Cardiac muscle cell (in vitro differentiated cells and primary cell): ENCODE measurements at regions not wholly inside any gene's neighbourhood (a gene's known extent, or its start where the extent isn't known, plus 50 kb on each side); places are given as distances from the start of the nearest gene placed in this dataset.

Experiments used
- DNase-seq, 2 donors: peaks; one replicate each; pipeline versions ENCODE4 v3.0.0 to v3.0.0-alpha.2; 2010 to 2017; ENCODE audit warnings: low read depth in 1 of 2, low spot score in 1 of 2
- H3K27ac ChIP-seq: fragments of 200-600 bp; sonication (generic); 2 replicates; pipeline ENCODE4 v1.5.1; 2016
- H3K27me3 ChIP-seq: fragments of 200-600 bp; sonication (generic); 2 replicates; pipeline ENCODE4 v1.6.0; 2016; ENCODE audit warnings: control low read depth
- H3K36me3 ChIP-seq: fragments of 200-600 bp; sonication (generic); 2 replicates; pipeline ENCODE4 v1.5.1; 2016; ENCODE audit warnings: control low read depth
- H3K4me1 ChIP-seq: fragments of 200-600 bp; sonication (generic); 2 replicates; pipeline ENCODE4 v1.8.1; 2017; ENCODE audit warnings: low read depth, mild to moderate bottlenecking, mixed run types
- H3K4me3 ChIP-seq: fragments of 200-600 bp; sonication (generic); 2 replicates; pipeline ENCODE4 v1.5.1; 2016; ENCODE audit warnings: mild to moderate bottlenecking
- H3K9me3 ChIP-seq: fragments of 200-600 bp; sonication (generic); 2 replicates; pipeline ENCODE4 v1.5.1; 2017; ENCODE audit warnings: low read depth, mild to moderate bottlenecking, control low read depth
- CTCF ChIP-seq: IDR thresholded peaks from 2 replicates; pipeline ENCODE4 v1.5.1; 2012; ENCODE audit warnings: low read depth, mild to moderate bottlenecking, low read length

DNA sequence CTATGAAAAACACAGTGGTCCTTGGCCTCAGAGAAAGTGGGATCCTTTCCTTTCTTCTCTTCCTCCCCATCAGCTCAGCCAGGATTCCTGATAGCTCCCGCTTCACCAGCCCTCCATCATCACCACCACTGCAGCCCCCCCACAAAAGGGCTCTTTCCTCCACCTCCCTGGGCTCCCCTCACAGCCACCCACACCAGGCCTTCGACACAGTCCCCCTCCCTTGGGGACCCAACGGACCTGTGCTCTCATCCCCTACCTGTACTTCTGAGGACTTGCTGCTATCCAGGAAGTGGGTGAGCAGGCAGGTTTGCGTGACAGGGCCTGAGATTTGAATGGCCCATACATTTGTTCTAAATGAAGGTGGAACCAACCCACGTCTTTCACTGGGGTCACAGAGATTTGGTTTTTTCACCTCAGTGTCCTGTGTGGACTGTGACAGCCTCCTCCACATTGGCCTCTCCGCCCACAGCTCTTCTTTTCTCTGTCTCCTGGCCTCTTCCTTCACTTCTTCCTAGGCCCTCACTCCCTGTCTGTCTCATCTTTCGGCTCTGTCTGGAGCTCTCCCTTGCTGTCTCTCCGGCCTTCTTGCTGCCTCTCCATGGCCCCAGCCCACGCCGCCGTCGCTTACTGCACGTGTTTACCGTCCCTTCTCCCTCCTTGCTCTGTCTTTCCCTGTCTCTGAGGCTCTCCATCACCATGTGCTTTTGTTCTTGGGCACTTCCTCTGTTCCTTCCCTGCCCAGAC is 238.6 kb downstream of the FOXD2 start:
- Histone ChIP-seq H3K4me3 (no peak overlapping the region), H3K9me3 (no peaks in the 10 kb centered on the region), H3K36me3 (no peaks in the 10 kb centered on the region), H3K27ac (no peak overlapping the region), H3K4me1 (peaks cover 5% of the 10 kb centered on the region), H3K27me3 (no peaks in the 10 kb centered on the region)
- no peak for TF ChIP-seq CTCF
- DNase-seq: no peak

DNA sequence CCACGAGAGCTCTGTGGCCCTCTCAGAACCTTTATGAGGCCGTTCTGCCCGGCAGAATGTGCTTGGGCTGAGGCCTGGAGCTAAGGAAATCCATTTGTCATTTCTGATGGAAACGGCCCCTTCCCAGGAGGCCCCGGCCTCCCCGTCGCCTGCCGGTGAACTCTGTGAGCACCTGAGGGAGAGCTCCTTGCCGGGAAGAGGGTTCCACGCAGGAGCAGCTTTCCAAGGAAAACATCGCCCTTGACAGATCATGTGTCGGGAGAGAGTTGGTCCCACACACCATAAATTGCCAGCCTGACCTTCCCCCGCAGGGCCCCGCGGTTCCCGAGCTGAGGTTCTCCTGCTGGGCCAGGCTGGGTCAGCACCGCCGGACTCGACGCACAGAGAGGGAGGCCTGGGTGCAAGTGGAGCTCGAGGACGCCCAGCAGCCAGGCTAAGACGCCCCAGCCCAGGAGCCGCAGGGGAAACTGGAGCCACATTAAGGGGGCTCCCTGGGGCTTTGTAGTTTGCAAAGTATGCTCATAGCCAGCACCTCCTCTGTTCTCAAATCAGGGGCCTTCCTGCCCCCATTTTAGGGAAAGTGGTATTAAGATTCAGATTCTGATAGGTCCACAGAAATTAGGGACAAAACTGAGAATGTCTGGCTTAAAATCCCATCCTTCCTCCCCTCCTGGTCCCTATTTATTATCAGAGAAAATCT is 239.5 kb downstream of the FOXD2 start:
- no peak for DNase-seq
- Histone ChIP-seq H3K9me3 (no peaks in the 10 kb centered on the region), H3K4me3 (no peak overlapping the region), H3K36me3 (no peaks in the 10 kb centered on the region), H3K27me3 (no peaks in the 10 kb centered on the region), H3K4me1 (peaks cover 5% of the 10 kb centered on the region), H3K27ac (no peak overlapping the region)
- TF ChIP-seq CTCF: no peak

- Histone ChIP-seq H3K4me1 (peaks cover 5% of the 10 kb centered on the region), H3K36me3 (no peaks in the 10 kb centered on the region), H3K27ac (no peak overlapping the region), H3K9me3 (no peaks in the 10 kb centered on the region), H3K27me3 (no peaks in the 10 kb centered on the region), H3K4me3 (no peak overlapping the region)
- DNase-seq: no peak
- TF ChIP-seq CTCF: no peak
Measured at GRCh38 chr1:47678464-47678980, 240.7 kb downstream of the FOXD2 start.

- H3K27ac ChIP-seq: no peak overlapping the region
- H3K4me1 ChIP-seq: peaks cover 5% of the 10 kb centered on the region
- H3K4me3 ChIP-seq: no peak overlapping the region
- TF ChIP-seq CTCF: no peak
- no peaks in the 10 kb centered on the region for H3K36me3 ChIP-seq
- no peaks in the 10 kb centered on the region for H3K27me3 ChIP-seq
- peak; percentile 39 to 52 for DNase-seq
- no peaks in the 10 kb centered on the region for H3K9me3 ChIP-seq
Measured at GRCh38 chr1:47679301-47679791, 241.5 kb downstream of the FOXD2 start.

DNA sequence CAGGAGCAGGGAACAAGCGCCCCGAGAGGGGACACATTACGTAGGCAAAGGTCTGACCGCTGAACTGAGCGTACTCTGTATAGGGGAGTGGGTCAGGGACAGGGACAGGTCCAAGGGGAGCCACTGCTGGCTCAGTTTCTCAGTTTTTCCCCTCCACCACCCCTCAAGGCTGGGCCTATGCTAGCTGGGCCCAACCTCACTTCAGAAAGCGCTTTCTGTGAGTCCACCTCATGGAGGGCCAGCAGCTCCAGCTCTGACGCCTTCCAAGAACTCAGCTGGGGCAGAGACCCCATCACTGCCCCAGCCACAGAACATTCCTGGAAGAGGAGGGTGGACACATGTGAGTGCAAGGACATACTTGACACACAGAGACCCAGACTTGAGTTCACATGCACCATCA is 242.0 kb downstream of the FOXD2 start:
- H3K36me3 ChIP-seq: no peaks in the 10 kb centered on the region
- H3K4me1 ChIP-seq: peaks cover 5% of the 10 kb centered on the region
- H3K27me3 ChIP-seq: no peaks in the 10 kb centered on the region
- H3K4me3 ChIP-seq: no peak overlapping the region
- DNase-seq: no peak
- no peak overlapping the region for H3K27ac ChIP-seq
- H3K9me3 ChIP-seq: no peaks in the 10 kb centered on the region
- no peak for TF ChIP-seq CTCF
